CD14-positive monocyte (primary cell): ENCODE measurements at regions not wholly inside any gene's neighbourhood (a gene's known extent, or its start where the extent isn't known, plus 50 kb on each side); places are given as distances from the start of the nearest gene placed in this dataset.
A peak's percentile ranks its signal among the peaks of the same experiment; 100 is the strongest.

Source experiments
- DNase-seq, 3 donors: peaks; one replicate each; pipeline ENCODE4 v3.0.0-alpha.2; 2011 to 2022
- H2AFZ ChIP-seq: 2 replicates; pipeline ENCODE4 v1.6.0; 2012; ENCODE audit warnings: mild to moderate bottlenecking, low read depth, low read length, inconsistent platforms; ENCODE audit not compliant: insufficient read depth, poor library complexity, severe bottlenecking
- H3K27ac ChIP-seq, 2 donors: 1 replicate in 1 of 2; 2 replicates in 1 of 2; pipeline ENCODE4 v1.5.1; 2012 to 2013; ENCODE audit warnings: low read length in 2 of 2, control low read depth in 1 of 2, inconsistent platforms in 1 of 2, low read depth in 1 of 2, mild to moderate bottlenecking in 1 of 2
- H3K27me3 ChIP-seq, 2 donors: one replicate each; pipeline versions ENCODE4 v1.6.0 to v1.6.1; 2011 to 2013; ENCODE audit warnings: low read length in 2 of 2; ENCODE audit not compliant: control insufficient read depth in 2 of 2, insufficient read depth in 2 of 2
- H3K36me3 ChIP-seq, 2 donors: replicated peaks in 1 of 2; 1 replicate in 1 of 2; 2 replicates in 1 of 2; pipeline versions ENCODE4 v1.5.1 to v1.6.1; 2012 to 2013; ENCODE audit warnings: low read length in 2 of 2, control low read depth in 1 of 2, inconsistent platforms in 1 of 2, mild to moderate bottlenecking in 1 of 2; ENCODE audit not compliant: insufficient read depth in 2 of 2, control insufficient read depth in 1 of 2
- H3K4me1 ChIP-seq, 2 donors: 1 replicate in 1 of 2; 2 replicates in 1 of 2; pipeline versions ENCODE4 v1.5.1 to v1.6.1; 2012 to 2013; ENCODE audit warnings: low read length in 2 of 2, control low read depth in 1 of 2, inconsistent platforms in 1 of 2, mild to moderate bottlenecking in 1 of 2, moderate library complexity in 1 of 2; ENCODE audit not compliant: insufficient read depth in 2 of 2, control insufficient read depth in 1 of 2
- H3K4me2 ChIP-seq: replicated peaks from 2 replicates; pipeline ENCODE3; 2012; ENCODE audit warnings: low read length, moderate library complexity, mild to moderate bottlenecking; ENCODE audit not compliant: poor library complexity, severe bottlenecking; ENCODE audit errors: extremely low read depth
- H3K4me3 ChIP-seq, 3 experiments: fragments of 200-600 bp in 1 of 3; sonication (generic) in 1 of 3; replicated peaks in 1 of 3; 1 replicate in 2 of 3; 2 replicates in 1 of 3; pipeline ENCODE4 v1.5.1; 2011 to 2013; ENCODE audit warnings: low read length in 3 of 3, mild to moderate bottlenecking in 3 of 3, control low read depth in 2 of 3, low read depth in 2 of 3, inconsistent platforms in 1 of 3, moderate library complexity in 1 of 3
- H3K79me2 ChIP-seq: 2 replicates; pipeline ENCODE4 v1.6.0; 2012; ENCODE audit warnings: mild to moderate bottlenecking, control low read depth, inconsistent platforms, low read length, moderate library complexity; ENCODE audit not compliant: insufficient read depth
- H3K9ac ChIP-seq: 2 replicates; pipeline ENCODE4 v1.6.0; 2017; ENCODE audit warnings: low read length, mild to moderate bottlenecking; ENCODE audit not compliant: insufficient read depth, poor library complexity, severe bottlenecking
- H3K9me3 ChIP-seq, 2 donors: replicated peaks in 1 of 2; 1 replicate in 1 of 2; 2 replicates in 1 of 2; pipeline versions ENCODE4 v1.5.1 to v1.6.1; 2012 to 2013; ENCODE audit warnings: low read length in 2 of 2, control low read depth in 1 of 2; ENCODE audit not compliant: control insufficient read depth in 1 of 2, insufficient read depth in 1 of 2
- H4K20me1 ChIP-seq: 2 replicates; pipeline ENCODE4 v1.6.0; 2012; ENCODE audit warnings: mild to moderate bottlenecking, low read length, control low read depth, moderate library complexity; ENCODE audit not compliant: insufficient read depth
- H3K27ac Mint-ChIP-seq, 7 donors: one replicate each; pipeline ENCODE4 v1.8.0; 2020; ENCODE audit warnings: mild to moderate bottlenecking in 7 of 7, mixed read lengths in 7 of 7, moderate library complexity in 6 of 7, inconsistent platforms in 2 of 7
- H3K27me3 Mint-ChIP-seq, 3 donors: one replicate each; pipeline ENCODE4 v1.8.0; 2021 to 2022; ENCODE audit warnings: low read depth in 3 of 3, mild to moderate bottlenecking in 3 of 3, mixed read lengths in 3 of 3, moderate library complexity in 3 of 3, inconsistent platforms in 1 of 3
- H3K36me3 Mint-ChIP-seq, 2 donors: one replicate each; pipeline ENCODE4 v1.8.0; 2020; ENCODE audit warnings: mixed read lengths in 2 of 2, inconsistent platforms in 1 of 2, mild to moderate bottlenecking in 1 of 2
- H3K4me1 Mint-ChIP-seq: one replicate; pipeline ENCODE4 v1.8.0; 2020; ENCODE audit warnings: mild to moderate bottlenecking, mixed read lengths
- H3K4me3 Mint-ChIP-seq, 2 donors: one replicate each; pipeline ENCODE4 v1.8.0; 2020; ENCODE audit warnings: mild to moderate bottlenecking in 2 of 2, mixed read lengths in 2 of 2, moderate library complexity in 1 of 2
- H3K9me3 Mint-ChIP-seq, 7 donors: one replicate each; pipeline ENCODE4 v1.8.0; 2020 to 2022; ENCODE audit warnings: mixed read lengths in 7 of 7, mild to moderate bottlenecking in 6 of 7, moderate library complexity in 6 of 7, inconsistent platforms in 2 of 7
- CTCF ChIP-seq: fragments of 200-600 bp; IDR thresholded peaks from one replicate; pipeline ENCODE4 v1.8.0; 2022; ENCODE audit warnings: antibody characterized with exemption, mild to moderate bottlenecking
- WGBS: methylation state at CpG from one replicate; pipeline ENCODE4 v1.1.5; 2013; ENCODE audit warnings: missing lambda C conversion rate; ENCODE audit not compliant: insufficient coverage; 5-methylcytosine and 5-hydroxymethylcytosine counted together
- intact Hi-C, 2 donors: fragments of 100-400 bp; cut with micrococcal nuclease; formaldehyde crosslinking; loops; one replicate each; pipeline versions ENCODE4 v1.15.0 to v1.15.1; 2023

- Mint-ChIP-seq H3K4me3 (no peak overlapping the region), H3K9me3 (peaks cover 2 to 21% (median 13%) of the 10 kb centered on the region in 7 donors), H3K4me1 (peaks cover 7% of the 10 kb centered on the region), H3K27ac (peak overlapping the region in 1 of 7 donors; percentile 30), H3K27me3 (peaks cover 0 to 2% (median 0%) of the 10 kb centered on the region in 3 donors), H3K36me3 (no peaks in the 10 kb centered on the region)
- Histone ChIP-seq H2AFZ (no peak overlapping the region), H3K79me2 (no peaks in the 10 kb centered on the region), H3K4me3 (no peak overlapping the region), H3K9me3 (peaks cover 0 to 7% of the 10 kb centered on the region in 2 donors), H4K20me1 (no peaks in the 10 kb centered on the region), H3K4me2 (no peak overlapping the region), H3K36me3 (no peaks in the 10 kb centered on the region), H3K9ac (no peak overlapping the region), H3K27ac (no peak overlapping the region), H3K4me1 (no peaks in the 10 kb centered on the region), H3K27me3 (no peaks in the 10 kb centered on the region)
- TF ChIP-seq CTCF = no peak
- intact Hi-C loops = no loop called here
- no peak for DNase-seq
- 97% methylated on average over 23 of the region's 26 CpGs for WGBS
Measured at GRCh38 chr14:34345718-34346465, 116.1 kb downstream of the SPTSSA start.

- Mint-ChIP-seq H3K4me3 (no peak overlapping the region), H3K36me3 (no peaks in the 10 kb centered on the region), H3K27me3 (peaks cover 0 to 3% (median 0%) of the 10 kb centered on the region in 3 donors), H3K9me3 (peaks cover 2 to 21% (median 13%) of the 10 kb centered on the region in 7 donors), H3K4me1 (peaks cover 10% of the 10 kb centered on the region), H3K27ac (no peak overlapping the region)
- Histone ChIP-seq H3K27ac (no peak overlapping the region), H4K20me1 (no peaks in the 10 kb centered on the region), H3K27me3 (no peaks in the 10 kb centered on the region), H3K4me2 (no peak overlapping the region), H3K4me1 (no peaks in the 10 kb centered on the region), H3K4me3 (no peak overlapping the region), H3K9me3 (peaks cover 0 to 7% of the 10 kb centered on the region in 2 donors), H3K36me3 (no peaks in the 10 kb centered on the region), H3K9ac (no peak overlapping the region), H2AFZ (no peak overlapping the region), H3K79me2 (no peaks in the 10 kb centered on the region)
- intact Hi-C loops = no loop called here
- WGBS = 77% methylated on average over 3 of the region's 5 CpGs
- TF ChIP-seq CTCF = no peak
- no peak for DNase-seq
Measured at GRCh38 chr14:34344318-34344717, 117.7 kb downstream of the SPTSSA start.
